GM12878 (cell line): ENCODE measurements at regions not wholly inside any gene's neighbourhood (a gene's known extent, or its start where the extent isn't known, plus 50 kb on each side); places are given as distances from the start of the nearest gene placed in this dataset.

Experiments
- ATAC-seq: fragments of 200-7000 bp; cut with Tn5 transposase; 3 replicates; pipeline ENCODE4 v1.9.1; 2020; ENCODE audit warnings: mild to moderate bottlenecking, moderate library complexity
- BruUV-seq: library from RNA; stranded (reverse); fragments of 400-500 nt; replicated peaks from 2 replicates; lab custom pipeline; 2021; lab: Mats Ljungman, UMichigan
- CTCF ChIA-PET: fragments of 300-600 bp; sonication (Branson Sonifier 250); formaldehyde crosslinking; extraction: SDS; loops from one replicate; lab custom pipeline; 2021; ENCODE audit warnings: inconsistent platforms; lab: Yijun Ruan, JAX
- POLR2A ChIA-PET: fragments of 350-600 bp; formaldehyde crosslinking; extraction: SDS; loops from one replicate; lab custom pipeline; 2021; ENCODE audit warnings: inconsistent platforms; lab: Charles Lee
- RAD21 ChIA-PET: fragments of 300-600 bp; sonication (Branson Sonifier 250); formaldehyde crosslinking; loops from one replicate; lab custom pipeline; 2023; ENCODE audit warnings: antibody characterized with exemption; ENCODE audit not compliant: unreplicated experiment; lab: Charles Lee
- SMC1A ChIA-PET: fragments of 300-600 bp; sonication (Branson Sonifier 250); formaldehyde crosslinking; loops from one replicate; lab custom pipeline; 2023; ENCODE audit not compliant: unreplicated experiment, uncharacterized antibody; lab: Charles Lee
- DNase-seq: peaks from one replicate; pipeline ENCODE4 v3.0.0-alpha.2; 2011; ENCODE audit warnings: low read depth, low spot score
- FAIRE-seq: peaks from 3 replicates; lab custom pipeline; 2011; peaks lifted over from hg19 to GRCh38; lab: Jason Lieb, UNC
- H2AFZ ChIP-seq: 2 replicates; pipeline ENCODE4 v1.6.0; 2011; ENCODE audit warnings: low read depth, low read length, control low read depth; ENCODE audit not compliant: control insufficient read depth
- H3K27ac ChIP-seq: 2 replicates; pipeline ENCODE4 v1.5.1; 2011; ENCODE audit warnings: control low read depth; ENCODE audit not compliant: control insufficient read depth, insufficient read depth
- H3K27me3 ChIP-seq, 2 experiments: replicated peaks in 1 of 2; 2 replicates each; pipeline versions ENCODE4 v1.6.0 to v1.6.1; 2011; ENCODE audit warnings: low read length in 1 of 2; ENCODE audit not compliant: control insufficient read depth in 2 of 2, insufficient read depth in 2 of 2
- H3K36me3 ChIP-seq, 2 experiments: 2 replicates each; pipeline ENCODE4 v1.5.1; 2011; ENCODE audit warnings: low read length in 1 of 2; ENCODE audit not compliant: control insufficient read depth in 2 of 2, insufficient read depth in 2 of 2
- H3K4me1 ChIP-seq: 2 replicates; pipeline ENCODE4 v1.6.1; 2011; ENCODE audit warnings: mild to moderate bottlenecking, low read length, moderate library complexity, mixed read lengths; ENCODE audit not compliant: control insufficient read depth, insufficient read depth
- H3K4me2 ChIP-seq: 2 replicates; pipeline ENCODE4 v1.6.0; 2011; ENCODE audit warnings: control low read depth; ENCODE audit not compliant: control insufficient read depth, insufficient read depth
- H3K4me3 ChIP-seq: fragments of 200-600 bp; sonication (generic); 2 replicates; pipeline ENCODE4 v1.5.1; 2016
- H3K79me2 ChIP-seq: 2 replicates; pipeline ENCODE4 v1.6.0; 2011; ENCODE audit warnings: low read length; ENCODE audit not compliant: control insufficient read depth, insufficient read depth
- H3K9ac ChIP-seq: 2 replicates; pipeline ENCODE4 v1.8.0; 2011; ENCODE audit warnings: low read length, control low read depth, mixed read lengths; ENCODE audit not compliant: control insufficient read depth, insufficient read depth
- H3K9me3 ChIP-seq: replicated peaks from 3 replicates; pipeline ENCODE4 v1.5.1; 2011; ENCODE audit warnings: mild to moderate bottlenecking, low read length; ENCODE audit not compliant: control insufficient read depth, insufficient read depth
- H4K20me1 ChIP-seq: 2 replicates; pipeline ENCODE4 v1.6.0; 2011; ENCODE audit not compliant: control insufficient read depth, insufficient read depth
- CHD2 ChIP-seq: IDR thresholded peaks from 2 replicates; pipeline ENCODE4 v1.6.1; 2011; ENCODE audit warnings: low read depth, low read length, improper control_type of control experiment, borderline replicate concordance
- MEF2A ChIP-seq: IDR thresholded peaks from 2 replicates; pipeline ENCODE4 v1.6.1; 2011; ENCODE audit warnings: low read depth, mild to moderate bottlenecking, low read length, moderate library complexity; ENCODE audit not compliant: insufficient read depth
- MEF2B ChIP-seq: fragments of 450-650 bp; IDR thresholded peaks from 2 replicates; pipeline ENCODE4 v1.6.1; 2018; ENCODE audit warnings: mild to moderate bottlenecking, moderate library complexity; ENCODE audit not compliant: partially characterized antibody, poor library complexity, severe bottlenecking
- MYB ChIP-seq: fragments of 150-350 bp; IDR thresholded peaks from 2 replicates; pipeline ENCODE4 v1.6.1; 2014; ENCODE audit warnings: mild to moderate bottlenecking, low read depth, low read length, borderline replicate concordance
- PAX8 ChIP-seq: fragments of 450-650 bp; IDR thresholded peaks from 2 replicates; pipeline ENCODE4 v1.6.1; 2017; ENCODE audit warnings: mild to moderate bottlenecking, moderate library complexity
- RAD21 ChIP-seq: IDR thresholded peaks from 2 replicates; pipeline ENCODE4 v1.6.1; 2011; ENCODE audit warnings: mild to moderate bottlenecking, low read depth, low read length, moderate library complexity; ENCODE audit not compliant: insufficient read depth
- SUZ12 ChIP-seq: fragments of 200-600 bp; sonication (generic); IDR thresholded peaks from one replicate; pipeline ENCODE4 v1.6.1; 2018; ENCODE audit warnings: antibody characterized with exemption, mild to moderate bottlenecking; ENCODE audit not compliant: unreplicated experiment
- YBX1 ChIP-seq: fragments of 450-650 bp; IDR thresholded peaks from 2 replicates; pipeline ENCODE4 v1.6.1; 2016; ENCODE audit warnings: antibody characterized with exemption
- WGBS: methylation state at CpG from one replicate; pipeline ENCODE4 v1.1.6; 2016; ENCODE audit warnings: low lambda C conversion rate; ENCODE audit not compliant: insufficient replicate concordance, insufficient coverage; ENCODE audit errors: missing lambda C conversion rate; 5-methylcytosine and 5-hydroxymethylcytosine counted together
- in situ Hi-C: fragments of 300-500 bp; cut with MboI; formaldehyde crosslinking; loops from 9 replicates; pipeline ENCODE4 v1.14.3; 2018; ENCODE audit warnings: mixed read lengths
- intact Hi-C: fragments of 100-400 bp; cut with micrococcal nuclease; formaldehyde crosslinking; loops from one replicate; pipeline ENCODE4 v1.14.2; 2022; ENCODE audit not compliant: unreplicated experiment
- TF ChIP-seq, protein P1 (sequence below): fragments of 450-650 bp; IDR thresholded peaks from 2 replicates; pipeline ENCODE4 v1.6.1; 2017; ENCODE audit warnings: mild to moderate bottlenecking, low read depth, inconsistent platforms; ENCODE audit not compliant: poor library complexity, severe bottlenecking

DNA sequence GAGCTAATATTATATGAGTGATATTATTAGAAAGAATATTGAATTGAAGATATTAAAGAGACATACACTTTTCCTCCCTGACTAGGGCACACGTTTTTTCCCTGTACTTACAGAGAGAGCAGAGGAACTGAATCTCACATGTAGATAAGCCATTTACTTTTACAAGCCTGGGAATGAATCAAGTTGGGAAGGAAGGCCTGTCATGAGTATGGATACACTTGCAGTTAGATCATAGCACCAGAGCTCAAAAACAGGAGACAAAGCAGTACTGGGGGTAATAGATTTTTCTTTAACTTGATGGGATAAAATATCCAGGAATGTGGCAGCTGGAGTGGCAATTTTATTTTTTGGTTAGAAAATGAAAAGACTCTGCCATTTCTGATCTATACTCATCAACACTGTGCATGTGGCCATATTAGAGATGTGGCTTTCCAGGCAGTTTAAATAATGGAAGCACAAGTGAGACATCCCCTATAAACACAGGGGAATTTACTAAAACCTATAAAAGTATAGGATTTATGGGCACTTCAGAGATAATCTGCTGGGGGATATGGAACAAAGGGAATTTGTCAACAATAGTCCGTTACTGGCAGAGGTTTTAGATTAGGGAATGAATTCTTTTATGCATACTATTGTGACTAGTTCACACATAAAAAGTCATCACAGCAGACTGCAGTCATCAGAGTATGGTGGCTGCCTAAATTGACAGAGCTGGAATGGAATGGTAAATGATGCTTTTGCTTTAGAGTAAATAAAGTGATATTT lies 657.7 kb upstream of the MBL2 start (continued):
- TF ChIP-seq, protein P1, sequence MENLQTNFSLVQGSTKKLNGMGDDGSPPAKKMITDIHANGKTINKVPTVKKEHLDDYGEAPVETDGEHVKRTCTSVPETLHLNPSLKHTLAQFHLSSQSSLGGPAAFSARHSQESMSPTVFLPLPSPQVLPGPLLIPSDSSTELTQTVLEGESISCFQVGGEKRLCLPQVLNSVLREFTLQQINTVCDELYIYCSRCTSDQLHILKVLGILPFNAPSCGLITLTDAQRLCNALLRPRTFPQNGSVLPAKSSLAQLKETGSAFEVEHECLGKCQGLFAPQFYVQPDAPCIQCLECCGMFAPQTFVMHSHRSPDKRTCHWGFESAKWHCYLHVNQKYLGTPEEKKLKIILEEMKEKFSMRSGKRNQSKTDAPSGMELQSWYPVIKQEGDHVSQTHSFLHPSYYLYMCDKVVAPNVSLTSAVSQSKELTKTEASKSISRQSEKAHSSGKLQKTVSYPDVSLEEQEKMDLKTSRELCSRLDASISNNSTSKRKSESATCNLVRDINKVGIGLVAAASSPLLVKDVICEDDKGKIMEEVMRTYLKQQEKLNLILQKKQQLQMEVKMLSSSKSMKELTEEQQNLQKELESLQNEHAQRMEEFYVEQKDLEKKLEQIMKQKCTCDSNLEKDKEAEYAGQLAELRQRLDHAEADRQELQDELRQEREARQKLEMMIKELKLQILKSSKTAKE: no peak
- no peak for TF ChIP-seq SUZ12

DNA sequence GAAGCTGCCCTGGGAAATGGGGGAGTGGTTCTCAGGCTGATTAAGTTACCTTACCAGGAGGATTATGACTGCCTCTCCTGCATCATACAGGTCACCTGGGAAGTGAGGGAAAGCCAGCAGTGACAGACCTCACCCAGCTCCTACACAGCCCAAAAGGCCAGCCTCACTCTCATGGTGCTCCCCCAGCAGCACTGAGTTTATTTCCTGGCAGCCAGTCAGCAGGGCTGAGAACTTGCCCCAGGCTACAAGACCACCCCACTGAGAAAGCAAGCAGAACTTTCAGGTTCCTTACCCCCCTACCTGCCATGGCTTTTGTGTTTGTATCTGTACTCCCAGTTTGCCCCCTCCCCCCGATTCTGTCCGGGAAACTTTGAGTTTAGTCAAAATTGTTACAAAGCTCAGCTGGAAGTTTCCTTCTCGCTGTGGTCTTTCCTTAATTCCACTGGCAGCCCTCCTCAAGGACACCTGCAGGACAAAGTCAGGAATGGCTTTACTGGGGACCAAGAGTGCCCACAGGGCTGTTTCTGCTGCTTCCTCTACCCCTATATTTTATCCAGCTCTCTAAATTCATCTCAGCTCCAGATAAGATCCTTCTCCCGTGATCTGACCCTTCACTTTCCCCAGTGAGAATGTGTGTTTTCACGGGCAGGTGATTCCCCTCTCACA lies 649.8 kb upstream of the MBL2 start:
- FAIRE-seq (no peak), ATAC-seq (no peak), DNase-seq (no peak)
- TF ChIP-seq CHD2 (no peak), RAD21 (no peak), YBX1 (no peak), MEF2A (no peak), MYB (no peak), PAX8 (no peak), MEF2B (no peak)
- 0% methylated on average over 5 of the region's 5 CpGs for WGBS
- Histone ChIP-seq H3K36me3 (no peaks in the 10 kb centered on the region), H3K79me2 (no peaks in the 10 kb centered on the region), H3K9me3 (no peaks in the 10 kb centered on the region), H3K27ac (no peak overlapping the region), H3K4me1 (no peaks in the 10 kb centered on the region), H3K9ac (no peak overlapping the region), H3K4me3 (no peak overlapping the region), H2AFZ (no peak overlapping the region), H3K4me2 (no peak overlapping the region), H4K20me1 (no peaks in the 10 kb centered on the region), H3K27me3 (no peaks in the 10 kb centered on the region)
- ChIA-PET POLR2A (no interaction called here), RAD21 (no interaction called here), CTCF (interaction anchor here (0.6 to 0.9 kb wide), 2 partner anchors 30 to 1886 kb away, joined by 4 read pairs; no protein-coding TSS in a partner anchor), SMC1A (interaction anchor here (0.6 to 1.1 kb wide), 2 partner anchors 49 to 191 kb away, joined by 3 read pairs; no protein-coding TSS in a partner anchor)
- intact Hi-C loops: no loop called here
- in situ Hi-C loops: no loop called here
- BruUV-seq: no TSS peak
